Fibroblast of pulmonary artery (primary cell): ENCODE measurements at regions not wholly inside any gene's neighbourhood (a gene's known extent, or its start where the extent isn't known, plus 50 kb on each side); places are given as distances from the start of the nearest gene placed in this dataset.

ENCODE experiments used
- DNase-seq: peaks from one replicate; pipeline ENCODE4 v3.0.0-alpha.2; 2010; ENCODE audit warnings: low read depth
- H3K4me3 ChIP-seq: replicated peaks from 2 replicates; pipeline ENCODE4 v1.5.1; 2011; ENCODE audit warnings: low read depth, mild to moderate bottlenecking, control low read depth, low read length, moderate library complexity
- CTCF ChIP-seq: IDR thresholded peaks from 2 replicates; pipeline ENCODE4 v1.5.1; 2011; ENCODE audit warnings: mild to moderate bottlenecking, control low read depth, low read length, inconsistent platforms; ENCODE audit errors: missing control alignments

- H3K4me3 ChIP-seq: no peak overlapping the region
- DNase-seq: no peak
- no peak for TF ChIP-seq CTCF
Measured at GRCh38 chr2:78873526-78873925, 152.0 kb upstream of the REG3G start.

- DNase-seq: no peak
- H3K4me3 ChIP-seq: no peak overlapping the region
- TF ChIP-seq CTCF: no peak
Measured at GRCh38 chr2:78876316-78876688, 149.2 kb upstream of the REG3G start.

- H3K4me3 ChIP-seq: no peak overlapping the region
- no peak for TF ChIP-seq CTCF
- no peak for DNase-seq
Measured at GRCh38 chr2:78887446-78887845, 138.1 kb upstream of the REG3G start.

GRCh38 chr2:78890935-78891334 is 134.6 kb upstream of the REG3G start:
- TF ChIP-seq CTCF: no peak

GRCh38 chr2:78892295-78892694 is 133.2 kb upstream of the REG3G start:
- H3K4me3 ChIP-seq: no peak overlapping the region
- no peak for DNase-seq
- no peak for TF ChIP-seq CTCF

More at GRCh38 chr2:78890935-78891334, 134.6 kb upstream of the REG3G start:
- no peak for DNase-seq
- H3K4me3 ChIP-seq: no peak overlapping the region

GRCh38 chr2:78895022-78895421 is 130.5 kb upstream of the REG3G start:
- TF ChIP-seq CTCF: no peak
- DNase-seq: no peak
- no peak overlapping the region for H3K4me3 ChIP-seq

GRCh38 chr2:78896536-78896935 is 129.0 kb upstream of the REG3G start:
- H3K4me3 ChIP-seq: no peak overlapping the region
- no peak for DNase-seq
- TF ChIP-seq CTCF: no peak
